ENCODE measurements at regions not wholly inside any gene's neighbourhood (a gene's known extent, or its start where the extent isn't known, plus 50 kb on each side); places are given as distances from the start of the nearest gene placed in this dataset.
"Not testable (repeated sequence)": the region's sequence is repeated elsewhere in the genome, so short reads cannot be mapped to it uniquely, and the experiment has no call there.

- no peaks in the 10 kb centered on the region for H3K27me3 Mint-ChIP-seq
- peaks cover 12% of the 10 kb centered on the region for H3K4me1 Mint-ChIP-seq
- no peak overlapping the region for H3K4me3 Mint-ChIP-seq
- no peak overlapping the region for H3K27ac Mint-ChIP-seq
- no peaks in the 10 kb centered on the region for H3K36me3 Mint-ChIP-seq
- H3K9me3 Mint-ChIP-seq: no peaks in the 10 kb centered on the region
These were observed 175.4 kb upstream of the SPRED2 start for GRCh38 chr2:65607662-65608305.

GRCh38 chr2:65605743-65606058 lies 173.3 kb upstream of the SPRED2 start:
- no peak overlapping the region for H3K4me3 Mint-ChIP-seq

GRCh38 chr2:65605058-65605742 lies 172.8 kb upstream of the SPRED2 start:
- H3K4me1 Mint-ChIP-seq: peaks cover 12% of the 10 kb centered on the region
- no peaks in the 10 kb centered on the region for H3K27me3 Mint-ChIP-seq
- H3K27ac Mint-ChIP-seq: no peak overlapping the region
- H3K9me3 Mint-ChIP-seq: no peaks in the 10 kb centered on the region
- H3K36me3 Mint-ChIP-seq: no peaks in the 10 kb centered on the region
- H3K4me3 Mint-ChIP-seq: no peak overlapping the region

More at GRCh38 chr2:65605743-65606058, 173.3 kb upstream of the SPRED2 start:
- Mint-ChIP-seq H3K9me3 (no peaks in the 10 kb centered on the region), H3K4me1 (peaks cover 12% of the 10 kb centered on the region), H3K27me3 (no peaks in the 10 kb centered on the region), H3K36me3 (no peaks in the 10 kb centered on the region), H3K27ac (no peak overlapping the region)

- Mint-ChIP-seq H3K36me3 (no peaks in the 10 kb centered on the region), H3K9me3 (no peaks in the 10 kb centered on the region), H3K27ac (no peak overlapping the region)
These were observed 171.8 kb upstream of the SPRED2 start for GRCh38 chr2:65604246-65604645.

GRCh38 chr2:65602603-65603235 lies 170.3 kb upstream of the SPRED2 start:
- Mint-ChIP-seq H3K27me3 (peaks cover 2% of the 10 kb centered on the region), H3K36me3 (no peaks in the 10 kb centered on the region), H3K4me3 (no peak overlapping the region), H3K9me3 (no peaks in the 10 kb centered on the region), H3K4me1 (peaks cover 12% of the 10 kb centered on the region), H3K27ac (no peak overlapping the region)

More at GRCh38 chr2:65604246-65604645, 171.8 kb upstream of the SPRED2 start:
- no peak overlapping the region for H3K4me3 Mint-ChIP-seq
- no peaks in the 10 kb centered on the region for H3K27me3 Mint-ChIP-seq
- H3K4me1 Mint-ChIP-seq: peaks cover 12% of the 10 kb centered on the region

GRCh38 chr2:65600871-65601270 lies 168.5 kb upstream of the SPRED2 start:
- not testable (repeated sequence) for H3K27ac Mint-ChIP-seq, H3K4me3 Mint-ChIP-seq, H3K4me1 Mint-ChIP-seq, H3K27me3 Mint-ChIP-seq, H3K36me3 Mint-ChIP-seq, H3K9me3 Mint-ChIP-seq

GRCh38 chr2:65600351-65600750 lies 168.0 kb upstream of the SPRED2 start:
- not testable (repeated sequence) for H3K36me3 Mint-ChIP-seq, H3K4me1 Mint-ChIP-seq, H3K4me3 Mint-ChIP-seq, H3K27ac Mint-ChIP-seq, H3K27me3 Mint-ChIP-seq, H3K9me3 Mint-ChIP-seq

GRCh38 chr2:65599693-65600092 lies 167.3 kb upstream of the SPRED2 start:
- Mint-ChIP-seq H3K4me1 (no peaks in the 10 kb centered on the region), H3K4me3 (no peak overlapping the region), H3K27me3 (peaks cover 5% of the 10 kb centered on the region), H3K27ac (no peak overlapping the region), H3K9me3 (no peaks in the 10 kb centered on the region), H3K36me3 (no peaks in the 10 kb centered on the region)

- Mint-ChIP-seq H3K27ac (no peak overlapping the region), H3K27me3 (peaks cover 5% of the 10 kb centered on the region), H3K36me3 (no peaks in the 10 kb centered on the region), H3K4me1 (no peaks in the 10 kb centered on the region), H3K9me3 (no peaks in the 10 kb centered on the region), H3K4me3 (no peak overlapping the region)
These were observed 166.6 kb upstream of the SPRED2 start for GRCh38 chr2:65598996-65599395.

- Mint-ChIP-seq H3K27me3 (peaks cover 5% of the 10 kb centered on the region), H3K36me3 (no peaks in the 10 kb centered on the region), H3K9me3 (no peaks in the 10 kb centered on the region), H3K4me3 (no peak overlapping the region), H3K27ac (no peak overlapping the region), H3K4me1 (no peaks in the 10 kb centered on the region)
These were observed 165.9 kb upstream of the SPRED2 start for GRCh38 chr2:65598264-65598663.

- no peak overlapping the region for H3K4me3 Mint-ChIP-seq
- H3K36me3 Mint-ChIP-seq: no peaks in the 10 kb centered on the region
- no peak overlapping the region for H3K27ac Mint-ChIP-seq
- H3K4me1 Mint-ChIP-seq: no peaks in the 10 kb centered on the region
- no peaks in the 10 kb centered on the region for H3K9me3 Mint-ChIP-seq
- H3K27me3 Mint-ChIP-seq: peaks cover 10% of the 10 kb centered on the region
These were observed 163.2 kb upstream of the SPRED2 start for GRCh38 chr2:65595630-65596029.

GRCh38 chr2:65594150-65594549 lies 161.8 kb upstream of the SPRED2 start:
- Mint-ChIP-seq H3K36me3 (no peaks in the 10 kb centered on the region), H3K27me3 (peaks cover 15% of the 10 kb centered on the region), H3K4me1 (no peaks in the 10 kb centered on the region), H3K9me3 (no peaks in the 10 kb centered on the region), H3K27ac (no peak overlapping the region), H3K4me3 (no peak overlapping the region)

GRCh38 chr2:65589667-65590066 lies 157.3 kb upstream of the SPRED2 start:
- Mint-ChIP-seq H3K27me3 (peaks cover 12% of the 10 kb centered on the region), H3K4me1 (no peaks in the 10 kb centered on the region), H3K9me3 (no peaks in the 10 kb centered on the region), H3K36me3 (no peaks in the 10 kb centered on the region), H3K4me3 (no peak overlapping the region), H3K27ac (no peak overlapping the region)

- H3K4me3 Mint-ChIP-seq: no peak overlapping the region
- H3K9me3 Mint-ChIP-seq: no peaks in the 10 kb centered on the region
- H3K4me1 Mint-ChIP-seq: no peaks in the 10 kb centered on the region
- no peaks in the 10 kb centered on the region for H3K36me3 Mint-ChIP-seq
- H3K27ac Mint-ChIP-seq: no peak overlapping the region
- peaks cover 10% of the 10 kb centered on the region for H3K27me3 Mint-ChIP-seq
These were observed 155.4 kb upstream of the SPRED2 start for GRCh38 chr2:65587779-65588178.

- H3K4me3 Mint-ChIP-seq: no peak overlapping the region
- no peaks in the 10 kb centered on the region for H3K4me1 Mint-ChIP-seq
- no peaks in the 10 kb centered on the region for H3K9me3 Mint-ChIP-seq
- no peak overlapping the region for H3K27ac Mint-ChIP-seq
- H3K27me3 Mint-ChIP-seq: peaks cover 9% of the 10 kb centered on the region
- H3K36me3 Mint-ChIP-seq: no peaks in the 10 kb centered on the region
These were observed 154.1 kb upstream of the SPRED2 start for GRCh38 chr2:65586516-65586915.

GRCh38 chr2:65583061-65583460 lies 150.7 kb upstream of the SPRED2 start:
- H3K27ac Mint-ChIP-seq: no peak overlapping the region
- no peak overlapping the region for H3K4me3 Mint-ChIP-seq
- no peaks in the 10 kb centered on the region for H3K36me3 Mint-ChIP-seq
- peaks cover 2% of the 10 kb centered on the region for H3K27me3 Mint-ChIP-seq
- no peaks in the 10 kb centered on the region for H3K9me3 Mint-ChIP-seq
- no peaks in the 10 kb centered on the region for H3K4me1 Mint-ChIP-seq
